ENCODE measurements at regions not wholly inside any gene's neighbourhood (a gene's known extent, or its start where the extent isn't known, plus 50 kb on each side); places are given as distances from the start of the nearest gene placed in this dataset.

DNA sequence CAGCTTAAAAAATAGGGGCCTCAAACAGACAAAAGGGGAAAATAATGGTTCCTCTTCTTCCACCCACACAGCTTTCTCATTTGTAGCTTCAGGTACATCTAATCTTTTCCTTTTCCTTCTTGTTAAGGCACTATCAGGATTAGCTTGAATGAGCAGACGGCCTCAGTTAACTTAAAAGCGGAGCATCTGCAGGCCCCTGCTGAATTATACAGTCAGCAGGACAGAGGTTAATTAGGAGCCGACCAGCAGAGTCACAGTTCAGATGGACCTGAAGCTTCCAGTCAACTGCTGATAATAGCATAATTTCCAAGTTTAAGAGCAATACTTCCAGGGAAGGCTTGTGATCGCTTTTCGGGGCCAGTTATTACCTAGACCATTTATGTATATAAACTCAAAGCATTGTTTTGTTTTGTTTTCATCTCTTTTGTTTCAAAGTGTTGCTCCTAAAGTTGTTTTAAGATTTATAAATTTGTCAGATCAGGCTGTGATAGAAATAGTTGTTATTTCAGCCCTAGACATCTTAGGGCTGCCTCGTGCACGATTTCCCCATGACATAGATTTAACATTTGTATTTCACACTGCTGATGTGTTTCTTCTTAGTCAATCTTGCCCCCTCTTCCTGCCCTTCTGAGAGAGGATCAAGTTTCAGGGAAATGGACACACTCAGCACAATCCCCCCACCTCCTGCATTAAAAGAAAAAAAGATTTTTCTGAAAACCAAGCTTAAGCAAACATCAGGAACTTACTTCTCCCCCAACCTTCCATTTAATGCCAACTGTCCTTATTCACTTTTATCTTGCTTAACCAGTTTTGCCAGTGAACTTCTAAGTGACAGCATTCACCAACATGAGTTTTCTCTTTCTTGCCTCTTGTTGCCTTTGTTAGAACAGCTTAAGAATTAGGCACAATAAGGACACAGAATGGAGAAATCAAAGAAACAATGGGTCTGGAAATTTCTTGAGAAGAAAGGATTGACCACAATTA, 449.8 kb downstream of the ARHGEF28 start:
- Mint-ChIP-seq H3K4me3 (ENCODE audit: unreplicated experiment) (no peak overlapping the region), H3K36me3 (ENCODE audit: low read depth, unreplicated experiment) (no peaks in the 10 kb centered on the region), H3K4me1 (ENCODE audit: unreplicated experiment) (peaks cover 24% of the 10 kb centered on the region)

DNA sequence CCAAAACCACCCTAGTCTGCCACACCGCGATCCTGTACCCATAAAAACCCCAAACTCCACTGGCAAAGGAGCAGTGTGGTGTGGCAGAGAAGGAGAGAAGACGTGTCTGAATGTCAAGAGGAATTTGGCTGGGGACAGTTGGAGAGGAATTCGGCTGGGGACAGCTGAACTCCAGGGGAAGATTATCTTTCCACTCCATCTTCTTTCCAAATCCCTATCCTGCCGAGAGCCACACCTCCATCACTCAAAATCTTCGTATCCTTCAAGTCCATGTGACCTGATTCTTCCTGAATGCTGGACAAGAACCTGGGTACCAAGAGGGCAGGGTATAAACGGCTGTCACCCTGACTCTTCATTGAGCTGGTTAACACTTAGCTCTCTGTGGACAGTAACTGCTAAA, 448.1 kb downstream of the ARHGEF28 start:
- Mint-ChIP-seq H3K36me3 (ENCODE audit: low read depth, unreplicated experiment) (no peaks in the 10 kb centered on the region), H3K27ac (ENCODE audit: unreplicated experiment) (no peak overlapping the region), H3K4me3 (ENCODE audit: unreplicated experiment) (no peak overlapping the region), H3K27me3 (ENCODE audit: unreplicated experiment) (no peaks in the 10 kb centered on the region), H3K9me3 (ENCODE audit: unreplicated experiment) (no peaks in the 10 kb centered on the region), H3K4me1 (ENCODE audit: unreplicated experiment) (peaks cover 24% of the 10 kb centered on the region)
- TF ChIP-seq, protein P1, sequence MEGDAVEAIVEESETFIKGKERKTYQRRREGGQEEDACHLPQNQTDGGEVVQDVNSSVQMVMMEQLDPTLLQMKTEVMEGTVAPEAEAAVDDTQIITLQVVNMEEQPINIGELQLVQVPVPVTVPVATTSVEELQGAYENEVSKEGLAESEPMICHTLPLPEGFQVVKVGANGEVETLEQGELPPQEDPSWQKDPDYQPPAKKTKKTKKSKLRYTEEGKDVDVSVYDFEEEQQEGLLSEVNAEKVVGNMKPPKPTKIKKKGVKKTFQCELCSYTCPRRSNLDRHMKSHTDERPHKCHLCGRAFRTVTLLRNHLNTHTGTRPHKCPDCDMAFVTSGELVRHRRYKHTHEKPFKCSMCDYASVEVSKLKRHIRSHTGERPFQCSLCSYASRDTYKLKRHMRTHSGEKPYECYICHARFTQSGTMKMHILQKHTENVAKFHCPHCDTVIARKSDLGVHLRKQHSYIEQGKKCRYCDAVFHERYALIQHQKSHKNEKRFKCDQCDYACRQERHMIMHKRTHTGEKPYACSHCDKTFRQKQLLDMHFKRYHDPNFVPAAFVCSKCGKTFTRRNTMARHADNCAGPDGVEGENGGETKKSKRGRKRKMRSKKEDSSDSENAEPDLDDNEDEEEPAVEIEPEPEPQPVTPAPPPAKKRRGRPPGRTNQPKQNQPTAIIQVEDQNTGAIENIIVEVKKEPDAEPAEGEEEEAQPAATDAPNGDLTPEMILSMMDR (IDR thresholded peaks at IDR 0.05; ENCODE audit: unreplicated experiment), result no peak
- DNase-seq (ENCODE audit: low spot score), result no peak

More for the DNA sequence above, 449.8 kb downstream of the ARHGEF28 start:
- Mint-ChIP-seq H3K9me3 (ENCODE audit: unreplicated experiment) (no peaks in the 10 kb centered on the region), H3K27ac (ENCODE audit: unreplicated experiment) (no peak overlapping the region), H3K27me3 (ENCODE audit: unreplicated experiment) (no peaks in the 10 kb centered on the region)
- DNase-seq (ENCODE audit: low spot score), result no peak
- TF ChIP-seq, protein P1 (IDR thresholded peaks at IDR 0.05; ENCODE audit: unreplicated experiment), result no peak

DNA sequence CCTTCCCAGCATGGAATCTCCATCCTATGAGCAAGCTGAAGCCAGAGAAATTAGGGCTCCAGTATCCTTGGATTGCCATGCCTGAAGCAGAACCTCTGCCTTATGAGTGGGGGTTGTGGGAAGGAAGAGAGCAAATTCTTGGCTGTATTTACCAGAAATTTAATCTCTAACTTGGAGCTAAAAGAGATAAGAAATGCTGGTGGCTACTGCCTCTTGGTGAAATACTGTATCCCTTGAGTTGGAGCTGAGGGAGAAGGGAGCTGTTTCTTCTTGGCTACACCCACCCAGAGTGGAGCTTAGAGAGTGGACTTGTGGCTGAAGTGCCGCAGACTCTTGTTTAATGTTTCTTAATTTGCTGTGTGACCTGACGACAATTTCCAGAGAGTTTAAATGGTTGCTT, 447.3 kb downstream of the ARHGEF28 start:
- no peak for DNase-seq (ENCODE audit: low spot score)
- Mint-ChIP-seq H3K36me3 (ENCODE audit: low read depth, unreplicated experiment) (no peaks in the 10 kb centered on the region), H3K27me3 (ENCODE audit: unreplicated experiment) (no peaks in the 10 kb centered on the region), H3K27ac (ENCODE audit: unreplicated experiment) (no peak overlapping the region), H3K4me3 (ENCODE audit: unreplicated experiment) (no peak overlapping the region), H3K9me3 (ENCODE audit: unreplicated experiment) (no peaks in the 10 kb centered on the region), H3K4me1 (ENCODE audit: unreplicated experiment) (peaks cover 24% of the 10 kb centered on the region)
- TF ChIP-seq, protein P1 (IDR thresholded peaks at IDR 0.05; ENCODE audit: unreplicated experiment), result no peak

DNA sequence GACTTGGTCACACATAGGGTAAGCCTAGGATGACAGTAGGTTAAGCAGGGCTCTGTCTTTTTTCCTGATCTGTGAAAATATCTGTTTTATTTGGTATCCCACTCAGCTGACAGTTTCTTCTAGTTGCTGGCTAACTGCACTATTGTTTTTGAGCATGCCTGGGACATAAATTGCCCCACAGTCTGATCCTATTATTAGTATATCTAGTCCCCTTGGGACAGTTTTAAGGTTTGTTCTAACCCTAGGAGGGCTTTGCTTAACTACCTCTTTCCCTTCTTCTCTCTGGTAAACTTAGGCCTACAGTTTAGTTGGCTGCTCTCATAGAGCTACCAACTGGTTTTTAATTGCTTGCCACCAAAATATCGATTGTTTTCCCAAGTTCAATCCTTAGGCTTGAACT, 446.6 kb downstream of the ARHGEF28 start:
- TF ChIP-seq, protein P1 (IDR thresholded peaks at IDR 0.05; ENCODE audit: unreplicated experiment), result no peak
- Mint-ChIP-seq H3K36me3 (ENCODE audit: low read depth, unreplicated experiment) (no peaks in the 10 kb centered on the region), H3K27me3 (ENCODE audit: unreplicated experiment) (no peaks in the 10 kb centered on the region), H3K9me3 (ENCODE audit: unreplicated experiment) (no peaks in the 10 kb centered on the region), H3K27ac (ENCODE audit: unreplicated experiment) (no peak overlapping the region), H3K4me3 (ENCODE audit: unreplicated experiment) (no peak overlapping the region), H3K4me1 (ENCODE audit: unreplicated experiment) (peaks cover 27% of the 10 kb centered on the region)
- no peak for DNase-seq (ENCODE audit: low spot score)

DNA sequence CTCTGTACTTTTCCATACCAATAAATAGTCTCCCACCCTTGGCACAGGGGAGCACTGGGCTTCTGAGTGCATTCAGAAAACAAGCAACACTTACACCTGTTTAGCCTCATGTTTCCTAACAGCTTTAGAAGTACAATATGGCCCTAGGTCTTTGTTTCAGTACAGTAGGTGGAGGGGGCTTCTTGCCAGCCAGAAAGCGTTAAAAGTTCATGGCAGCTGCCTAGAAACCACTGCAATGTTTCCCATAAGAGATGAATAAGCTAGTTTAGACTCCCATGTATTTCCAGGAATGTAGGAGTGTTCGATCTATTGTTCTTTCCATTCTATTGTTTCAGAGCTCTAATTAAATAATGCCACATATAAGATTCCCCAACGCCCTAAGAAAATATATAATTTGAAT, 444.8 kb downstream of the ARHGEF28 start:
- TF ChIP-seq, protein P1 (IDR thresholded peaks at IDR 0.05; ENCODE audit: unreplicated experiment), result no peak
- H3K9me3 Mint-ChIP-seq (ENCODE audit: unreplicated experiment), result no peaks in the 10 kb centered on the region
- H3K27me3 Mint-ChIP-seq (ENCODE audit: unreplicated experiment), result no peaks in the 10 kb centered on the region
- H3K36me3 Mint-ChIP-seq (ENCODE audit: low read depth, unreplicated experiment), result no peaks in the 10 kb centered on the region
- no peak for DNase-seq (ENCODE audit: low spot score)
- no peak overlapping the region for H3K27ac Mint-ChIP-seq (ENCODE audit: unreplicated experiment)
- H3K4me3 Mint-ChIP-seq (ENCODE audit: unreplicated experiment), result no peak overlapping the region
- H3K4me1 Mint-ChIP-seq (ENCODE audit: unreplicated experiment), result peaks cover 10% of the 10 kb centered on the region

Data from endothelial cell (in vitro differentiated cells).